C1 segment of cervical spinal cord (tissue), 14 donors: ENCODE measurements at regions not wholly inside any gene's neighbourhood (a gene's known extent, or its start where the extent isn't known, plus 50 kb on each side); places are given as distances from the start of the nearest gene placed in this dataset.

ENCODE experiments used
- DNase-seq, 14 donors: peaks; one replicate each; lab custom pipeline; 2025; lab: John Stamatoyannopoulos, UW

- no peak for DNase-seq
Measured at GRCh38 chr9:20117986-20118385, 329.1 kb upstream of the SLC24A2 start.

GRCh38 chr9:20117482-20117881 is 328.6 kb upstream of the SLC24A2 start:
- no peak for DNase-seq

- no peak for DNase-seq
Measured at GRCh38 chr9:20114974-20115373, 326.1 kb upstream of the SLC24A2 start.

GRCh38 chr9:20112205-20112783 is 323.5 kb upstream of the SLC24A2 start:
- no peak for DNase-seq

GRCh38 chr9:20111173-20111843 is 322.5 kb upstream of the SLC24A2 start:
- no peak for DNase-seq

- no peak for DNase-seq
Measured at GRCh38 chr9:20095430-20096092, 306.7 kb upstream of the SLC24A2 start.

GRCh38 chr9:20092561-20092960 is 303.7 kb upstream of the SLC24A2 start:
- DNase-seq: no peak

GRCh38 chr9:20087481-20087880 is 298.6 kb upstream of the SLC24A2 start:
- no peak for DNase-seq

GRCh38 chr9:20085842-20086241 is 297.0 kb upstream of the SLC24A2 start:
- no peak for DNase-seq

GRCh38 chr9:20084125-20084524 is 295.3 kb upstream of the SLC24A2 start:
- DNase-seq: no peak

- DNase-seq: no peak
Measured at GRCh38 chr9:20083390-20083789, 294.6 kb upstream of the SLC24A2 start.

GRCh38 chr9:20082831-20083230 is 294.0 kb upstream of the SLC24A2 start:
- DNase-seq: no peak

GRCh38 chr9:20082406-20082805 is 293.6 kb upstream of the SLC24A2 start:
- DNase-seq: no peak

- no peak for DNase-seq
Measured at GRCh38 chr9:20078246-20078645, 289.4 kb upstream of the SLC24A2 start.

- no peak for DNase-seq
Measured at GRCh38 chr9:20074291-20074690, 285.5 kb upstream of the SLC24A2 start.

- no peak for DNase-seq
Measured at GRCh38 chr9:20070336-20070735, 281.5 kb upstream of the SLC24A2 start.

- no peak for DNase-seq
Measured at GRCh38 chr9:20065796-20066700, 277.2 kb upstream of the SLC24A2 start.

- no peak for DNase-seq
Measured at GRCh38 chr9:20065046-20065445, 276.2 kb upstream of the SLC24A2 start.

- no peak for DNase-seq
Measured at GRCh38 chr9:20054734-20055133, 265.9 kb upstream of the SLC24A2 start.

- DNase-seq: no peak
Measured at GRCh38 chr9:20048985-20049384, 260.1 kb upstream of the SLC24A2 start.

GRCh38 chr9:20048437-20048836 is 259.6 kb upstream of the SLC24A2 start:
- no peak for DNase-seq

GRCh38 chr9:20044686-20045085 is 255.8 kb upstream of the SLC24A2 start:
- no peak for DNase-seq
